IMR-90 (cell line): ENCODE measurements at regions not wholly inside any gene's neighbourhood (a gene's known extent, or its start where the extent isn't known, plus 50 kb on each side); places are given as distances from the start of the nearest gene placed in this dataset.

Source experiments
- ATAC-seq: fragments of 200-7000 bp; cut with Tn5 transposase; 2 replicates; pipeline ENCODE4 v1.9.1; 2020; ENCODE audit warnings: low read depth, mild to moderate bottlenecking, moderate library complexity
- BruUV-seq: library from RNA; stranded (reverse); fragments of 400-500 nt; replicated peaks from 2 replicates; lab custom pipeline; 2021; lab: Mats Ljungman, UMichigan
- CTCF ChIA-PET: fragments of 300-600 bp; formaldehyde crosslinking; extraction: SDS; loops from one replicate; lab custom pipeline; 2021; ENCODE audit warnings: antibody characterized with exemption; lab: Yijun Ruan, JAX
- POLR2A ChIA-PET: fragments of 300-600 bp; sonication (Branson Sonifier 250); formaldehyde crosslinking; loops from one replicate; lab custom pipeline; 2022; ENCODE audit warnings: antibody characterized with exemption; ENCODE audit not compliant: unreplicated experiment; lab: Charles Lee
- DNase-seq: peaks from one replicate; pipeline ENCODE4 v3.0.0; 2013
- H2AFZ ChIP-seq: replicated peaks from 2 replicates; pipeline ENCODE3; 2013; ENCODE audit warnings: low read length, mild to moderate bottlenecking; ENCODE audit not compliant: poor library complexity
- H2AK5ac ChIP-seq: 2 replicates; pipeline ENCODE4 v1.6.1; 2013; ENCODE audit warnings: low read depth, low read length, inconsistent platforms
- H2AK9ac ChIP-seq: replicated peaks from 2 replicates; pipeline ENCODE3; 2013; ENCODE audit warnings: mild to moderate bottlenecking, low read depth, low read length, moderate library complexity; ENCODE audit not compliant: poor library complexity
- H2BK120ac ChIP-seq: 2 replicates; pipeline ENCODE4 v1.6.1; 2013; ENCODE audit warnings: low read depth, low read length, inconsistent platforms
- H2BK15ac ChIP-seq: 3 replicates; pipeline ENCODE4 v1.6.1; 2013; ENCODE audit warnings: low read depth, low read length, inconsistent platforms
- H2BK20ac ChIP-seq: 2 replicates; pipeline ENCODE4 v1.6.1; 2013; ENCODE audit warnings: low read depth, mild to moderate bottlenecking, inconsistent platforms, low read length, moderate library complexity
- H2BK5ac ChIP-seq: 2 replicates; pipeline ENCODE4 v1.6.1; 2013; ENCODE audit warnings: mild to moderate bottlenecking, low read depth, low read length, inconsistent platforms; ENCODE audit not compliant: poor library complexity, severe bottlenecking
- H3K14ac ChIP-seq: replicated peaks from 2 replicates; pipeline ENCODE4 v1.6.1; 2013; ENCODE audit warnings: low read depth, low read length, inconsistent platforms
- H3K18ac ChIP-seq: 2 replicates; pipeline ENCODE4 v1.6.1; 2013; ENCODE audit warnings: low read depth, low read length, control low read depth
- H3K23ac ChIP-seq: 2 replicates; pipeline ENCODE4 v1.6.1; 2013; ENCODE audit warnings: low read depth, low read length, inconsistent platforms
- H3K27ac ChIP-seq: 2 replicates; pipeline ENCODE4 v1.5.1; 2013; ENCODE audit warnings: mild to moderate bottlenecking, control low read depth, low read length; ENCODE audit not compliant: insufficient read depth
- H3K27me3 ChIP-seq: 2 replicates; pipeline ENCODE4 v1.6.1; 2013; ENCODE audit warnings: low read length; ENCODE audit not compliant: control insufficient read depth, insufficient read depth
- H3K36me3 ChIP-seq: 2 replicates; pipeline ENCODE4 v1.6.1; 2013; ENCODE audit warnings: low read length, mixed read lengths; ENCODE audit not compliant: control insufficient read depth, insufficient read depth
- H3K4ac ChIP-seq: 2 replicates; pipeline ENCODE4 v1.6.1; 2013; ENCODE audit warnings: low read depth, low read length, inconsistent platforms
- H3K4me1 ChIP-seq: 2 replicates; pipeline ENCODE4 v1.6.1; 2013; ENCODE audit warnings: low read length, mixed read lengths; ENCODE audit not compliant: control insufficient read depth, insufficient read depth
- H3K4me2 ChIP-seq: 2 replicates; pipeline ENCODE4 v1.6.1; 2013; ENCODE audit warnings: low read depth, mild to moderate bottlenecking, control low read depth, low read length, moderate library complexity
- H3K4me3 ChIP-seq: 2 replicates; pipeline ENCODE4 v1.5.1; 2013; ENCODE audit warnings: low read depth, mild to moderate bottlenecking, control low read depth, low read length, moderate library complexity; ENCODE audit not compliant: insufficient read depth
- H3K56ac ChIP-seq: 2 replicates; pipeline ENCODE4 v1.6.1; 2013; ENCODE audit warnings: low read length, inconsistent platforms; ENCODE audit not compliant: insufficient read depth; ENCODE audit errors: extremely low read depth
- H3K79me1 ChIP-seq, 2 experiments: 2 replicates each; pipeline ENCODE4 v1.6.1; 2013; ENCODE audit warnings: low read length in 2 of 2, inconsistent platforms in 1 of 2, low read depth in 1 of 2
- H3K9ac ChIP-seq: 2 replicates; pipeline ENCODE4 v1.6.1; 2013; ENCODE audit warnings: low read depth, low read length, control low read depth
- H3K9me1 ChIP-seq: 2 replicates; pipeline ENCODE4 v1.6.1; 2013; ENCODE audit warnings: low read length, inconsistent platforms; ENCODE audit not compliant: insufficient read depth
- H3K9me3 ChIP-seq: 2 replicates; pipeline ENCODE4 v1.6.1; 2013; ENCODE audit warnings: low read length; ENCODE audit not compliant: control insufficient read depth, insufficient read depth
- H4K20me1 ChIP-seq: 2 replicates; pipeline ENCODE4 v1.6.1; 2013; ENCODE audit warnings: low read length, inconsistent platforms; ENCODE audit not compliant: insufficient read depth
- H4K5ac ChIP-seq: 2 replicates; pipeline ENCODE4 v1.6.1; 2013; ENCODE audit warnings: mild to moderate bottlenecking, low read depth, low read length, control low read depth
- H4K8ac ChIP-seq, 2 experiments: 2 replicates each; pipeline ENCODE4 v1.6.1; 2013; ENCODE audit warnings: low read depth in 2 of 2, low read length in 2 of 2, control low read depth in 1 of 2, inconsistent platforms in 1 of 2
- H4K91ac ChIP-seq: 2 replicates; pipeline ENCODE4 v1.6.1; 2013; ENCODE audit warnings: low read depth, low read length, inconsistent platforms; ENCODE audit not compliant: insufficient read depth
- BHLHE40 ChIP-seq: fragments of 150-350 bp; IDR thresholded peaks from 2 replicates; pipeline ENCODE4 v1.6.1; 2016; ENCODE audit warnings: mild to moderate bottlenecking, low read depth, low read length
- CEBPB ChIP-seq: IDR thresholded peaks from 2 replicates; pipeline ENCODE4 v1.6.1; 2012; ENCODE audit warnings: low read depth, low read length, improper control_type of control experiment
- CHD1 ChIP-seq: IDR thresholded peaks from 2 replicates; pipeline ENCODE4 v1.6.1; 2012; ENCODE audit warnings: low read depth, low read length, improper control_type of control experiment
- CTCF ChIP-seq: conservative IDR thresholded peaks from 2 replicates; pipeline ENCODE4 v1.5.1; 2012; ENCODE audit warnings: mild to moderate bottlenecking, low read depth, low read length, improper control_type of control experiment
- ELK1 ChIP-seq: fragments of 150-350 bp; IDR thresholded peaks from 2 replicates; pipeline ENCODE4 v1.6.1; 2016; ENCODE audit warnings: low read depth, mild to moderate bottlenecking, low read length, moderate library complexity, borderline replicate concordance
- FOS ChIP-seq: fragments of 150-350 bp; IDR thresholded peaks from 2 replicates; pipeline ENCODE4 v1.6.1; 2016; ENCODE audit warnings: low read depth, low read length
- MAFK ChIP-seq: IDR thresholded peaks from 2 replicates; pipeline ENCODE4 v1.6.1; 2012; ENCODE audit warnings: low read depth, low read length, improper control_type of control experiment
- MAZ ChIP-seq: IDR thresholded peaks from 2 replicates; pipeline ENCODE4 v1.6.1; 2012; ENCODE audit warnings: low read depth, mild to moderate bottlenecking, low read length, improper control_type of control experiment, moderate library complexity, borderline replicate concordance
- MXI1 ChIP-seq: IDR thresholded peaks from 2 replicates; pipeline ENCODE4 v1.6.1; 2012; ENCODE audit warnings: low read depth, mild to moderate bottlenecking, low read length, moderate library complexity, borderline replicate concordance
- NFE2L2 ChIP-seq: fragments of 150-350 bp; IDR thresholded peaks from 2 replicates; pipeline ENCODE4 v1.6.1; 2016; ENCODE audit warnings: low read depth, mild to moderate bottlenecking, low read length
- POLR2A ChIP-seq: IDR thresholded peaks from 2 replicates; pipeline ENCODE4 v1.6.1; 2012; ENCODE audit warnings: mild to moderate bottlenecking, low read depth, low read length
- RAD21 ChIP-seq: IDR thresholded peaks from 2 replicates; pipeline ENCODE4 v1.6.1; 2012; ENCODE audit warnings: low read length, improper control_type of control experiment
- RCOR1 ChIP-seq: IDR thresholded peaks from 2 replicates; pipeline ENCODE4 v1.6.1; 2012; ENCODE audit warnings: mild to moderate bottlenecking, low read length, improper control_type of control experiment; ENCODE audit not compliant: insufficient replicate concordance
- RFX5 ChIP-seq: IDR thresholded peaks from 2 replicates; pipeline ENCODE4 v1.8.0; 2012; ENCODE audit warnings: low read depth, mild to moderate bottlenecking, low read length, moderate library complexity
- SMC3 ChIP-seq: fragments of 150-350 bp; IDR thresholded peaks from 2 replicates; pipeline ENCODE4 v1.6.1; 2016; ENCODE audit warnings: low read depth, mild to moderate bottlenecking, antibody characterized with exemption, low read length, moderate library complexity
- USF2 ChIP-seq: fragments of 150-350 bp; IDR thresholded peaks from 2 replicates; pipeline ENCODE4 v1.6.1; 2017; ENCODE audit warnings: mild to moderate bottlenecking, antibody characterized with exemption, low read length, low read depth
- WGBS, 2 experiments: methylation state at CpG; one replicate each; pipeline versions ENCODE4 v1.1.5 to v1.1.7; 2013; ENCODE audit warnings: missing lambda C conversion rate in 2 of 2; ENCODE audit not compliant: insufficient read length in 1 of 2; ENCODE audit errors: extremely low coverage in 2 of 2; 5-methylcytosine and 5-hydroxymethylcytosine counted together
- dilution Hi-C: fragments of 300-500 bp; cut with HindIII; formaldehyde crosslinking; loops from one replicate; pipeline ENCODE4 v1.14.3; 2018; ENCODE audit warnings: low sequenced_read_pairs; ENCODE audit not compliant: unreplicated experiment
- in situ Hi-C: fragments of 300-500 bp; cut with MboI; formaldehyde crosslinking; loops from 3 replicates; pipeline ENCODE4 v1.14.3; 2019; ENCODE audit warnings: low sequenced_read_pairs, inconsistent platforms, mixed read lengths
- intact Hi-C: fragments of 100-400 bp; cut with micrococcal nuclease; formaldehyde crosslinking; loops from 2 replicates; pipeline ENCODE4 v1.10.0; 2022

DNA sequence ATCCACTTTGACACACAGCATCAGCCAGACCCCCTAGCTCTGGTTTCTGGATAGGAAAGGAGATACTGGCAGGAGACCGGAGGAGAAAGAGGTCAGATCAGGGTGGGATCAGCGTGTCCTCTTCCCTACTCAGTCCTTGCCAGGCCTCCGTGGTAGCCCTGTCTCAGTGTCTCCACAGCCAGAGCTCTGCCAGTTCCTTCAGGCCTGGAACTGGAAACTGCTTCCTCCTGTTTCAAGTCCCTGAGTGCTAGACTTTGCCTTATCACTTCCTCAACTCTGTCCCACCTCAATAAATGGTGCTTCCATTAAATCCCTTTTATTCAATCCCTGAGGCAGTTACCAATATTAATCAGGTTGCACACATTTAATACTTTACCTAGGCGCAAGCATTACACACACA is 96.8 kb upstream of the LY86 start:
- DNase-seq: no peak
- intact Hi-C loops: no loop called here
- 29% methylated on average over 2 of the region's 4 CpGs; no CpG with 5 or more reads in 1 of the 2 experiments for WGBS, 2 experiments
- no peak overlapping the region for H2AK9ac ChIP-seq
- no peak overlapping the region for H2AFZ ChIP-seq
- no peak for TF ChIP-seq ELK1
- TF ChIP-seq CEBPB: no peak
- TF ChIP-seq MAZ: no peak
- TF ChIP-seq MAFK: no peak
- TF ChIP-seq NFE2L2: no peak
- no peak for TF ChIP-seq RCOR1
- TF ChIP-seq BHLHE40: no peak
- no peak for TF ChIP-seq FOS
- no peak for TF ChIP-seq SMC3
- no peak for TF ChIP-seq CTCF
- TF ChIP-seq RAD21: no peak
- no peak for TF ChIP-seq RFX5
- TF ChIP-seq USF2: no peak
- no peak for TF ChIP-seq POLR2A
- no peak for TF ChIP-seq CHD1
- TF ChIP-seq MXI1: no peak
- no peak overlapping the region for H3K18ac ChIP-seq
- no peak overlapping the region for H4K8ac ChIP-seq
- H3K27me3 ChIP-seq: no peaks in the 10 kb centered on the region
- ChIA-PET POLR2A (no interaction called here), CTCF (no interaction called here)
- BruUV-seq: no TSS peak
- no peaks in the 10 kb centered on the region for H4K20me1 ChIP-seq
- H3K9me3 ChIP-seq: peaks cover 26% of the 10 kb centered on the region
- in situ Hi-C loops: no loop called here
- H3K27ac ChIP-seq: no peak overlapping the region
- H3K9ac ChIP-seq: no peak overlapping the region
- no peaks in the 10 kb centered on the region for H3K36me3 ChIP-seq
- dilution Hi-C loops: no loop called here
- H3K4me2 ChIP-seq: no peak overlapping the region
- no peak overlapping the region for H2BK20ac ChIP-seq
- H2AK5ac ChIP-seq: no peak overlapping the region
- H3K9me1 ChIP-seq: no peaks in the 10 kb centered on the region
- H4K91ac ChIP-seq: no peak overlapping the region
- H3K14ac ChIP-seq: no peak overlapping the region
- ATAC-seq: no peak
- H3K79me1 ChIP-seq: no peaks in the 10 kb centered on the region
- H3K4me3 ChIP-seq: no peak overlapping the region
- H2BK5ac ChIP-seq: no peak overlapping the region
- H3K56ac ChIP-seq: no peak overlapping the region
- H3K23ac ChIP-seq: no peak overlapping the region
- no peak overlapping the region for H2BK15ac ChIP-seq
- H3K4ac ChIP-seq: no peak overlapping the region
- no peaks in the 10 kb centered on the region for H3K4me1 ChIP-seq
- no peak overlapping the region for H2BK120ac ChIP-seq
- no peak overlapping the region for H4K5ac ChIP-seq
